ENCODE measurements at regions not wholly inside any gene's neighbourhood (a gene's known extent, or its start where the extent isn't known, plus 50 kb on each side); places are given as distances from the start of the nearest gene placed in this dataset.

DNA sequence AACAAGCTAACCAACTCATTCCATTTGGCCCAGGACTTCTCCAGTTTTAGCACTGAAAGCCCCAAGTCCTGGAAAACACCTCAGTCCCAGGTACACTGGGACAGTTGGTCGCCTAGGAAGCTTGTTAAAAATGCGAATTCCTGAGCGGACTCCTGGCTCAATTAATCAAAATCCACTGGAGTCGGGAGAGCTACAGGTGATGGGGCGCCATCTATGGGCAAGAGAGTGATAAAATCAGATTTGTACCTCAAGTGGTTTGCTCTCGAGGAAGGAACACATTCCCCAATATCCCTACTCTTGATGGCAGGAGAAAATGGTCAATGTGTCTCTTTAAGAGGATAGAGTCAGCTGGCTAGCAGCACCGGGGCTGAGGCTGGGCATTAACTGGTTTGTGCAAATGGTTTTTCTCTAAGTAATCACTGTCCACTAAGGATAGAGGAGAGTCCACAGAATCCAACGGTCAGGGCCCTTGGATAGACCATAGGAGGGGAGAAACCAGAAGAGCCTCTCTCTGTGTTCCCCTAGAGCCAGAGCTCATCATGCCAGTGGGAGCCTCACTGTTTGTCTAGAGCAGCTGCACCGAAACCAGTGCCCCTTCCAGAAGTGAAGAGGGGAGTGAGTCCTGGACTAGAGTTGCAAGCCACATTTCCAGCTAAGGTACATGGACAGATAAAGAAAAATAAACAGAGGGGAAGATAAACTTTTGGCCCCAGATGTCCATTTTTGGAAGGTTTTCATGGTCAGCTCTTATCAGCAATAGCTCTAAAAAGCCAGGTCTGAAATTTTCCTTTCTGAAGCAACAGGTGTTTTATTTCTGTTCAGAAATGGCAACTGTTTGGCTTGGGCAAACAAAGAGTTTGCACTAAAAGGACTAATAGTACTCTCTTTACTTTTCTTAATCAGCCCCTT, 148.5 kb downstream of the TENT5C start:
- no peak overlapping the region for H3K27ac Mint-ChIP-seq
- TF ChIP-seq, protein P1, sequence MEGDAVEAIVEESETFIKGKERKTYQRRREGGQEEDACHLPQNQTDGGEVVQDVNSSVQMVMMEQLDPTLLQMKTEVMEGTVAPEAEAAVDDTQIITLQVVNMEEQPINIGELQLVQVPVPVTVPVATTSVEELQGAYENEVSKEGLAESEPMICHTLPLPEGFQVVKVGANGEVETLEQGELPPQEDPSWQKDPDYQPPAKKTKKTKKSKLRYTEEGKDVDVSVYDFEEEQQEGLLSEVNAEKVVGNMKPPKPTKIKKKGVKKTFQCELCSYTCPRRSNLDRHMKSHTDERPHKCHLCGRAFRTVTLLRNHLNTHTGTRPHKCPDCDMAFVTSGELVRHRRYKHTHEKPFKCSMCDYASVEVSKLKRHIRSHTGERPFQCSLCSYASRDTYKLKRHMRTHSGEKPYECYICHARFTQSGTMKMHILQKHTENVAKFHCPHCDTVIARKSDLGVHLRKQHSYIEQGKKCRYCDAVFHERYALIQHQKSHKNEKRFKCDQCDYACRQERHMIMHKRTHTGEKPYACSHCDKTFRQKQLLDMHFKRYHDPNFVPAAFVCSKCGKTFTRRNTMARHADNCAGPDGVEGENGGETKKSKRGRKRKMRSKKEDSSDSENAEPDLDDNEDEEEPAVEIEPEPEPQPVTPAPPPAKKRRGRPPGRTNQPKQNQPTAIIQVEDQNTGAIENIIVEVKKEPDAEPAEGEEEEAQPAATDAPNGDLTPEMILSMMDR (IDR thresholded peaks at IDR 0.05), result peak; percentile 84
- Histone ChIP-seq H3K9me3 (ENCODE audit: control insufficient read depth in 1 of 2, insufficient read depth in 1 of 2, low read length in 2 of 2) (no peaks in the 10 kb centered on the region), H3K4me3 (ENCODE audit: low read length) (no peak overlapping the region), H3K27me3 (ENCODE audit: control insufficient read depth in 1 of 2, insufficient read depth in 2 of 2, low read length in 2 of 2) (peaks cover 0 to 4% of the 10 kb centered on the region in 2 experiments), H3K4me1 (ENCODE audit: insufficient read depth, low read length) (peaks cover 14% of the 10 kb centered on the region), H3K36me3 (ENCODE audit: insufficient read depth, low read length) (no peaks in the 10 kb centered on the region), H3K27ac (ENCODE audit: low read depth in 1 of 2, low read length in 2 of 2) (no peak overlapping the region)
- ATAC-seq (ENCODE audit: poor library complexity) (peak; percentile 37), DNase-seq (peak; percentile 11 to 76 (median 34))
- H3K36me3 Mint-ChIP-seq (ENCODE audit: low read depth), result no peaks in the 10 kb centered on the region
- intact Hi-C loops (cut with DNase I, micrococcal nuclease), result loop anchor here (1.0 to 10.0 kb wide), 5 partner anchors 82 to 242 kb away; partner anchors contain the start of gene TENT5C (in 1 of the 2)
- H3K9me3 Mint-ChIP-seq, result no peaks in the 10 kb centered on the region
- no peak overlapping the region for H3K4me3 Mint-ChIP-seq
- H3K27me3 Mint-ChIP-seq, result peaks cover 67% of the 10 kb centered on the region
- ChIA-PET POLR2A (interaction anchor here (0.6 to 1.1 kb wide), 2 partner anchors 219 to 240 kb away, joined by 3 to 8 read pairs; no protein-coding TSS in a partner anchor), CTCF (interaction anchor here (0.7 to 4.7 kb wide), 13 partner anchors 14 to 246 kb away, joined by 3 to 38 read pairs (median 3); no protein-coding TSS in a partner anchor)
- H3K4me1 Mint-ChIP-seq (ENCODE audit: low read depth), result peaks cover 10% of the 10 kb centered on the region

DNA sequence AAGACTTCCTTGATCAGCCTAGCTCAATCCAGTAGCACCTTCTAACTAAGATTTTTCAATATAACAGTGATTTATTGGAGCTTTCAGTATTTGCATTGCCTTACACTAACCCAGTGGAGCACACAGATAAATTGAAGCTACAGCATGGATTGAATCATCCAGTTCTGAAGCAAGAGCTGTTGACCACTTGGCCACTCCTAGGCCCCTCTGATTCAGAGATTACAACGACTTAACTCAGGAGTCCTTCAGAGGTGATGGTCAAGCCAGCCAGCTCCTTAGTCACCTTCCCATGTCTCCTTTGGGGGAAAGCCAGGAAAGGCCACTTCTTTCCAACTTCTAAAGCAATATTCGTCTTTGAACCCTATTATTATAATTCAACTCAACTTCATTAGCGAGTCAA, 151.8 kb downstream of the TENT5C start:
- Mint-ChIP-seq H3K4me1 (ENCODE audit: low read depth) (peaks cover 10% of the 10 kb centered on the region), H3K27ac (no peak overlapping the region)
- POLR2A ChIA-PET, result interaction anchor here (0.9 to 1.1 kb wide), 4 partner anchors 150 to 629 kb away, joined by 3 to 4 read pairs (median 4); no protein-coding TSS in a partner anchor

More for the DNA sequence above, 151.8 kb downstream of the TENT5C start:
- ATAC-seq (ENCODE audit: poor library complexity) (no peak), DNase-seq (no peak)
- H3K27me3 ChIP-seq (ENCODE audit: control insufficient read depth in 1 of 2, insufficient read depth in 2 of 2, low read length in 2 of 2), result peaks cover 0 to 4% of the 10 kb centered on the region in 2 experiments
- H3K4me1 ChIP-seq (ENCODE audit: insufficient read depth, low read length), result peaks cover 14% of the 10 kb centered on the region
- H3K36me3 Mint-ChIP-seq (ENCODE audit: low read depth), result no peaks in the 10 kb centered on the region
- H3K27ac ChIP-seq (ENCODE audit: low read depth in 1 of 2, low read length in 2 of 2), result no peak overlapping the region
- TF ChIP-seq, protein P1 (IDR thresholded peaks at IDR 0.05), result no peak
- H3K4me3 ChIP-seq (ENCODE audit: low read length), result no peak overlapping the region
- H3K36me3 ChIP-seq (ENCODE audit: insufficient read depth, low read length), result no peaks in the 10 kb centered on the region
- H3K9me3 ChIP-seq (ENCODE audit: control insufficient read depth in 1 of 2, insufficient read depth in 1 of 2, low read length in 2 of 2), result no peaks in the 10 kb centered on the region
- peaks cover 44% of the 10 kb centered on the region for H3K27me3 Mint-ChIP-seq
- no peaks in the 10 kb centered on the region for H3K9me3 Mint-ChIP-seq
- H3K4me3 Mint-ChIP-seq, result no peak overlapping the region
- CTCF ChIA-PET, result interaction anchor here (1.7 to 2.4 kb wide), 3 partner anchors 222 to 248 kb away, joined by 6 to 23 read pairs (median 11); no protein-coding TSS in a partner anchor
- intact Hi-C loops (cut with DNase I, micrococcal nuclease), result loop anchor here (1.0 to 10.0 kb wide), 5 partner anchors 137 to 635 kb away; partner anchors contain the start of genes TENT5C (in 1 of the 2) and TRIM45 (in 1 of the 2)

Data from CD4-positive, alpha-beta T cell (primary cell).